Type B pancreatic cell (in vitro differentiated cells): ENCODE measurements at regions not wholly inside any gene's neighbourhood (a gene's known extent, or its start where the extent isn't known, plus 50 kb on each side); places are given as distances from the start of the nearest gene placed in this dataset.

ENCODE experiments used
- DNase-seq: peaks from one replicate; pipeline ENCODE4 v3.0.0; 2021; ENCODE audit warnings: mixed read lengths; ENCODE audit not compliant: unreplicated experiment; ENCODE audit errors: extremely low spot score
- H3K27ac Mint-ChIP-seq: 2 replicates; pipeline ENCODE4 v1.8.0; 2021; ENCODE audit warnings: mild to moderate bottlenecking, mixed read lengths
- H3K27me3 Mint-ChIP-seq: 2 replicates; pipeline ENCODE4 v1.8.0; 2021; ENCODE audit warnings: mixed read lengths
- H3K36me3 Mint-ChIP-seq: 2 replicates; pipeline ENCODE4 v1.8.0; 2021; ENCODE audit warnings: mixed read lengths
- H3K4me1 Mint-ChIP-seq: one replicate; pipeline ENCODE4 v1.8.0; 2021; ENCODE audit warnings: mixed read lengths; ENCODE audit not compliant: unreplicated experiment
- H3K4me3 Mint-ChIP-seq: 2 replicates; pipeline ENCODE4 v1.8.0; 2021; ENCODE audit warnings: mild to moderate bottlenecking, mixed read lengths
- H3K9me3 Mint-ChIP-seq: 2 replicates; pipeline ENCODE4 v1.8.0; 2021; ENCODE audit warnings: mixed read lengths
- CTCF ChIP-seq: fragments of 200-600 bp; sonication (generic); conservative IDR thresholded peaks from 2 replicates; pipeline ENCODE4 v1.5.0; 2021; ENCODE audit warnings: antibody characterized with exemption, mild to moderate bottlenecking

DNA sequence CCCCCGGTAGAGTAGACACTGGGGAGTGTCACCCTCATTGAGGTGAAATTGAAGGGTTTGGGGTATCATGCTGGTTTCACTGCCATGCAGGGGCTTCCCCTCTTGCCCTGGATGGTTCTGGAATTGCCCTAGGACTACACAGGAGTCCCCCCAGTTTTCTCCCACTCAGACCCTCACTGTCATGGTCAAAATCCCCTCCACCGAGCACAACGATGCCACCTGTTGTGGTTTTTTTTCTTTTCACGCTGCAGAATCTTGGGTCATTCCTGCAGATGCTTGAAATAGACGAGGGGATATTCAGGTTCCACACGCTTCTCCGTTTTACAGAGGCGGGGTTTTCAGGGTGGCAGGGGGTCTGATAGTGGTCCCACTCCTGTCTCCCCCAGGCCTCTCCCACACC, 255.6 kb downstream of the ENGASE start:
- H3K36me3 Mint-ChIP-seq = no peaks in the 10 kb centered on the region
- no peak overlapping the region for H3K27ac Mint-ChIP-seq
- no peak for DNase-seq
- H3K27me3 Mint-ChIP-seq = peaks cover 72% of the 10 kb centered on the region
- no peaks in the 10 kb centered on the region for H3K9me3 Mint-ChIP-seq
- no peak overlapping the region for H3K4me3 Mint-ChIP-seq
- no peak for TF ChIP-seq CTCF
- H3K4me1 Mint-ChIP-seq = peaks cover 4% of the 10 kb centered on the region

- H3K9me3 Mint-ChIP-seq = no peaks in the 10 kb centered on the region
- no peak for DNase-seq
- H3K36me3 Mint-ChIP-seq = no peaks in the 10 kb centered on the region
- peaks cover 53% of the 10 kb centered on the region for H3K27me3 Mint-ChIP-seq
- no peak for TF ChIP-seq CTCF
- H3K4me3 Mint-ChIP-seq = no peak overlapping the region
- no peaks in the 10 kb centered on the region for H3K4me1 Mint-ChIP-seq
- no peak overlapping the region for H3K27ac Mint-ChIP-seq
These were observed 252.2 kb downstream of the ENGASE start for GRCh38 chr17:79326814-79327213.

- Mint-ChIP-seq H3K4me1 (no peaks in the 10 kb centered on the region), H3K9me3 (no peaks in the 10 kb centered on the region), H3K27ac (no peak overlapping the region), H3K4me3 (no peak overlapping the region), H3K27me3 (peaks cover 52% of the 10 kb centered on the region), H3K36me3 (no peaks in the 10 kb centered on the region)
- DNase-seq = no peak
- no peak for TF ChIP-seq CTCF
These were observed 251.2 kb downstream of the ENGASE start for GRCh38 chr17:79325709-79326430.

DNA sequence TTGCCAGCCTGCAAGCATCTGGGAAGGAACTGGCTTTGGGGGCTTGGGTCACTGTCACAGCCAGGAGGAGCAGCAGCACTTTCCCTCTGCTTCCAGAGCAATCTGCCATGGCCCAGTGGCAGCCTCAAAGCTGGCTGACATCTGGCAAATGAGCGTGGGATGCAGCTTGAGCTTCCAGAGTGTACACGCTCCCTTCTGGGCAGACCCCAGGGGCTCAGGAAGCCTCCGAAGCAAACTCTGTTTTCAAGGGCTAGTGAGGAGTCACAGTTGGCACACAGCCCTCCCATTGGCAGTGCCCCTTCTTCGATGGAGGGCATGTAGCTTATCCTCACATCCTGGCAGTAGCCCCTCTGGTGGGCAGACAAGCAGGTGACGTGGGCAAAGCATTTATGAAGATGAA, 249.6 kb downstream of the ENGASE start:
- Mint-ChIP-seq H3K4me1 (no peaks in the 10 kb centered on the region), H3K27ac (no peak overlapping the region), H3K36me3 (no peaks in the 10 kb centered on the region), H3K9me3 (no peaks in the 10 kb centered on the region), H3K4me3 (no peak overlapping the region), H3K27me3 (peaks cover 48% of the 10 kb centered on the region)
- no peak for DNase-seq
- TF ChIP-seq CTCF = no peak

GRCh38 chr17:79323566-79323965, 248.9 kb downstream of the ENGASE start:
- DNase-seq = no peak
- H3K4me3 Mint-ChIP-seq = no peak overlapping the region
- H3K9me3 Mint-ChIP-seq = no peaks in the 10 kb centered on the region
- no peaks in the 10 kb centered on the region for H3K4me1 Mint-ChIP-seq
- H3K36me3 Mint-ChIP-seq = no peaks in the 10 kb centered on the region
- H3K27ac Mint-ChIP-seq = no peak overlapping the region
- TF ChIP-seq CTCF = no peak
- H3K27me3 Mint-ChIP-seq = peaks cover 46% of the 10 kb centered on the region
